SK-N-SH treated with all-trans-retinoic acid at 6 μM for 48 hours (cell line): ENCODE measurements at regions not wholly inside any gene's neighbourhood (a gene's known extent, or its start where the extent isn't known, plus 50 kb on each side); places are given as distances from the start of the nearest gene placed in this dataset.

Source experiments
- ATAC-seq: fragments of 200-7000 bp; cut with Tn5 transposase; 3 replicates; pipeline ENCODE4 v1.9.1; 2020; ENCODE audit warnings: mild to moderate bottlenecking, moderate library complexity
- ARNTL ChIP-seq: fragments of 450-650 bp; formaldehyde crosslinking; IDR thresholded peaks from 2 replicates; pipeline ENCODE4 v1.5.0; 2020; ENCODE audit warnings: low read depth, mild to moderate bottlenecking, moderate library complexity, borderline replicate concordance
- CSDC2 ChIP-seq: fragments of 250-450 bp; sonication (Bioruptor Pico); IDR thresholded peaks from 2 replicates; pipeline ENCODE4 v1.5.0; 2020; ENCODE audit warnings: mild to moderate bottlenecking, moderate library complexity
- ESRRG ChIP-seq: fragments of 250-450 bp; sonication (Bioruptor Pico); IDR thresholded peaks from 2 replicates; pipeline ENCODE4 v1.6.1; 2021; ENCODE audit warnings: mild to moderate bottlenecking
- GLIS3 ChIP-seq: fragments of 250-450 bp; sonication (Bioruptor Pico); IDR thresholded peaks from 2 replicates; pipeline ENCODE4 v1.5.0; 2020; ENCODE audit warnings: mild to moderate bottlenecking, moderate library complexity
- ISL1 ChIP-seq: fragments of 250-450 bp; sonication (Bioruptor Pico); IDR thresholded peaks from 2 replicates; pipeline ENCODE4 v2.1.2; 2022; ENCODE audit warnings: mild to moderate bottlenecking, moderate library complexity
- OSR1 ChIP-seq: fragments of 250-450 bp; sonication (Bioruptor Pico); IDR thresholded peaks from 2 replicates; pipeline ENCODE4 v1.8.0; 2022; ENCODE audit warnings: moderate library complexity, mild to moderate bottlenecking, inconsistent platforms
- PATZ1 ChIP-seq: fragments of 250-450 bp; sonication (Bioruptor Pico); IDR thresholded peaks from 2 replicates; pipeline ENCODE4 v1.8.0; 2020; ENCODE audit warnings: mild to moderate bottlenecking, moderate library complexity, borderline replicate concordance
- POU6F1 ChIP-seq: fragments of 250-450 bp; sonication (Bioruptor Pico); IDR thresholded peaks from 2 replicates; pipeline ENCODE4 v1.8.0; 2021; ENCODE audit warnings: low read depth, mild to moderate bottlenecking, moderate library complexity, borderline replicate concordance
- PPARA ChIP-seq: fragments of 250-450 bp; sonication (Bioruptor Pico); IDR thresholded peaks from 2 replicates; pipeline ENCODE4 v1.5.0; 2020; ENCODE audit warnings: mild to moderate bottlenecking, borderline replicate concordance
- RARB ChIP-seq: fragments of 250-450 bp; sonication (Bioruptor Pico); IDR thresholded peaks from 2 replicates; pipeline ENCODE4 v1.8.0; 2021; ENCODE audit warnings: mild to moderate bottlenecking, moderate library complexity
- SNAI2 ChIP-seq: fragments of 250-450 bp; sonication (Bioruptor Pico); IDR thresholded peaks from 2 replicates; pipeline ENCODE4 v1.5.0; 2020; ENCODE audit warnings: mild to moderate bottlenecking, moderate library complexity
- TCF4 ChIP-seq: fragments of 250-450 bp; sonication (Bioruptor Pico); IDR thresholded peaks from 2 replicates; pipeline ENCODE4 v1.8.0; 2021; ENCODE audit warnings: mild to moderate bottlenecking, moderate library complexity, borderline replicate concordance
- TOX ChIP-seq: fragments of 250-450 bp; sonication (Bioruptor Pico); IDR thresholded peaks from 2 replicates; pipeline ENCODE4 v1.8.0; 2021; ENCODE audit warnings: mild to moderate bottlenecking, moderate library complexity, borderline replicate concordance
- TSHZ2 ChIP-seq: fragments of 250-450 bp; sonication (Bioruptor Pico); IDR thresholded peaks from 2 replicates; pipeline ENCODE4 v1.5.0; 2020; ENCODE audit warnings: mild to moderate bottlenecking, moderate library complexity
- ZFP3 ChIP-seq: fragments of 250-450 bp; sonication (Bioruptor Pico); IDR thresholded peaks from 2 replicates; pipeline ENCODE4 v1.5.0; 2020; ENCODE audit warnings: mild to moderate bottlenecking, moderate library complexity
- ZFP30 ChIP-seq: fragments of 450-650 bp; formaldehyde crosslinking; IDR thresholded peaks from 2 replicates; pipeline ENCODE4 v1.5.0; 2022; ENCODE audit warnings: mild to moderate bottlenecking, moderate library complexity
- ZNF565 ChIP-seq: fragments of 450-650 bp; formaldehyde crosslinking; conservative IDR thresholded peaks from 2 replicates; pipeline ENCODE4 v1.5.0; 2020; ENCODE audit warnings: low read depth, mild to moderate bottlenecking, moderate library complexity
- ZNF70 ChIP-seq: fragments of 450-650 bp; formaldehyde crosslinking; IDR thresholded peaks from 2 replicates; pipeline ENCODE4 v1.5.0; 2020; ENCODE audit warnings: mild to moderate bottlenecking, moderate library complexity
- TF ChIP-seq, protein P1 (sequence below): fragments of 250-450 bp; sonication (Bioruptor Pico); IDR thresholded peaks from 2 replicates; pipeline ENCODE4 v1.5.1; 2020; ENCODE audit warnings: low read depth, mild to moderate bottlenecking, moderate library complexity
- TF ChIP-seq, protein P2 (sequence below): fragments of 250-450 bp; sonication (Bioruptor Pico); IDR thresholded peaks from 2 replicates; pipeline ENCODE4 v1.5.1; 2021; ENCODE audit warnings: mild to moderate bottlenecking, moderate library complexity

DNA sequence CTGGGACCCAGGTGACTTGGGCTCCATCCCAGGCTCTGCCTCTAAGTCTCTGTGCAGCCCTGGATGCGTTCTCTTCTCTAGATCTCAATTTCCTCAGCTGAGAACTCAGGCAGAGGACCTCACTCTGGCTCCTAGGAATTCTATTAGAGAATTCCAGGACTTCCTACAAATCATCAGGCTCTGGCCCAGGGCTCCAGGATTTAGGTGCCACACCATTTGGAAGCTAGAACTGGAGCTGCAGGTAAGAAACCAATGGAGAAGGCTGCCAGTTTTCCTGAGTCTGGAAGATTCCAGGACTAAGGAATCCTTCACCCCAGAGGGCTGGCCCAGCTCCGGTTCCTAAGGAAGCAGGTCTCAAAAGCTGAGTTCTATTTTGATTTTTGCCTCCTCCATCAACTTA, 189.8 kb upstream of the CDH5 start:
- ATAC-seq, result no peak
- TF ChIP-seq, protein P1, sequence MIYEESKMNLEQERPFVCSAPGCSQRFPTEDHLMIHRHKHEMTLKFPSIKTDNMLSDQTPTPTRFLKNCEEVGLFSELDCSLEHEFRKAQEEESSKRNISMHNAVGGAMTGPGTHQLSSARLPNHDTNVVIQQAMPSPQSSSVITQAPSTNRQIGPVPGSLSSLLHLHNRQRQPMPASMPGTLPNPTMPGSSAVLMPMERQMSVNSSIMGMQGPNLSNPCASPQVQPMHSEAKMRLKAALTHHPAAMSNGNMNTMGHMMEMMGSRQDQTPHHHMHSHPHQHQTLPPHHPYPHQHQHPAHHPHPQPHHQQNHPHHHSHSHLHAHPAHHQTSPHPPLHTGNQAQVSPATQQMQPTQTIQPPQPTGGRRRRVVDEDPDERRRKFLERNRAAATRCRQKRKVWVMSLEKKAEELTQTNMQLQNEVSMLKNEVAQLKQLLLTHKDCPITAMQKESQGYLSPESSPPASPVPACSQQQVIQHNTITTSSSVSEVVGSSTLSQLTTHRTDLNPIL (CRISPR knock-in tag), result no peak
- TF ChIP-seq ISL1 (CRISPR knock-in tag), result no peak
- TF ChIP-seq TSHZ2 (CRISPR knock-in tag), result no peak
- TF ChIP-seq GLIS3, result no peak
- no peak for TF ChIP-seq CSDC2 (CRISPR knock-in tag)
- TF ChIP-seq ZNF565 (CRISPR knock-in tag), result no peak
- TF ChIP-seq TOX (CRISPR knock-in tag), result no peak
- TF ChIP-seq ESRRG (CRISPR knock-in tag), result no peak
- TF ChIP-seq PATZ1, result no peak
- TF ChIP-seq ZFP3 (CRISPR knock-in tag), result no peak

DNA sequence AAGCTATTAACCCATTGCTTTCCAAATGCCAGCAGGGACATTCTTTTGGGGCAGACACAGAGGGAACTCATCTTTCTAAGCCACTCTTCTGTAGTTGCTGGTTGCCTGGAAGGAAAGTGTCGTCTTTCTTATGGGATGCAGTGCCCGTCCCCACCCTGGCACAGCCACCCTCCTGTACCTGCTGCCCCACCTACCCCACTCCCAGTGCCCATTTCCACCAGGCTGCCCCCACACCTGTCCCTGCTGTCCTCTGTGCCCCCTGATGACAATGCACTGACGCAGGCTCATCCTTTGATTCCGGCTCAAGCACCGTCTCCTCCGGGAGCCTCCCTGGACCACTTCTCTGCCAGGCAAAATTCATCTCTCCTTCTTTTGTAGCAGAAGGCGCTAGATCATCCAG, 190.4 kb upstream of the CDH5 start:
- TF ChIP-seq TSHZ2 (CRISPR knock-in tag) (no peak), SNAI2 (CRISPR knock-in tag) (no peak), ZFP3 (CRISPR knock-in tag) (no peak), GLIS3 (no peak), ARNTL (CRISPR knock-in tag) (no peak), PPARA (CRISPR knock-in tag) (no peak), OSR1 (no peak), ZFP30 (CRISPR knock-in tag) (no peak), RARB (CRISPR knock-in tag) (no peak), POU6F1 (CRISPR knock-in tag) (no peak)
- TF ChIP-seq, protein P2, sequence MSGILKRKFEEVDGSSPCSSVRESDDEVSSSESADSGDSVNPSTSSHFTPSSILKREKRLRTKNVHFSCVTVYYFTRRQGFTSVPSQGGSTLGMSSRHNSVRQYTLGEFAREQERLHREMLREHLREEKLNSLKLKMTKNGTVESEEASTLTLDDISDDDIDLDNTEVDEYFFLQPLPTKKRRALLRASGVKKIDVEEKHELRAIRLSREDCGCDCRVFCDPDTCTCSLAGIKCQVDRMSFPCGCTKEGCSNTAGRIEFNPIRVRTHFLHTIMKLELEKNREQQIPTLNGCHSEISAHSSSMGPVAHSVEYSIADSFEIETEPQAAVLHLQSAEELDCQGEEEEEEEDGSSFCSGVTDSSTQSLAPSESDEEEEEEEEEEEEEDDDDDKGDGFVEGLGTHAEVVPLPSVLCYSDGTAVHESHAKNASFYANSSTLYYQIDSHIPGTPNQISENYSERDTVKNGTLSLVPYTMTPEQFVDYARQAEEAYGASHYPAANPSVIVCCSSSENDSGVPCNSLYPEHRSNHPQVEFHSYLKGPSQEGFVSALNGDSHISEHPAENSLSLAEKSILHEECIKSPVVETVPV, result no peak
- no peak for ATAC-seq

- TF ChIP-seq TSHZ2 (CRISPR knock-in tag) (no peak), ZNF70 (no peak), POU6F1 (CRISPR knock-in tag) (no peak), ZFP3 (CRISPR knock-in tag) (no peak), TCF4 (CRISPR knock-in tag) (no peak)
- TF ChIP-seq, all 23 proteins: peak for 0
- no peak for ATAC-seq
Observed at GRCh38 chr16:66175636-66176035, 190.9 kb upstream of the CDH5 start.
